IPS-NIHi11 (cell line): ENCODE measurements at regions not wholly inside any gene's neighbourhood (a gene's known extent, or its start where the extent isn't known, plus 50 kb on each side); places are given as distances from the start of the nearest gene placed in this dataset.
A peak's percentile ranks its signal among the peaks of the same experiment; 100 is the strongest.

Experiments
- DNase-seq: peaks from one replicate; pipeline ENCODE4 v3.0.0; 2012; ENCODE audit warnings: mixed read lengths, low spot score

GRCh38 chr2:75807992-75808391 lies 97.3 kb upstream of the GCFC2 start:
- DNase-seq: no peak

DNA sequence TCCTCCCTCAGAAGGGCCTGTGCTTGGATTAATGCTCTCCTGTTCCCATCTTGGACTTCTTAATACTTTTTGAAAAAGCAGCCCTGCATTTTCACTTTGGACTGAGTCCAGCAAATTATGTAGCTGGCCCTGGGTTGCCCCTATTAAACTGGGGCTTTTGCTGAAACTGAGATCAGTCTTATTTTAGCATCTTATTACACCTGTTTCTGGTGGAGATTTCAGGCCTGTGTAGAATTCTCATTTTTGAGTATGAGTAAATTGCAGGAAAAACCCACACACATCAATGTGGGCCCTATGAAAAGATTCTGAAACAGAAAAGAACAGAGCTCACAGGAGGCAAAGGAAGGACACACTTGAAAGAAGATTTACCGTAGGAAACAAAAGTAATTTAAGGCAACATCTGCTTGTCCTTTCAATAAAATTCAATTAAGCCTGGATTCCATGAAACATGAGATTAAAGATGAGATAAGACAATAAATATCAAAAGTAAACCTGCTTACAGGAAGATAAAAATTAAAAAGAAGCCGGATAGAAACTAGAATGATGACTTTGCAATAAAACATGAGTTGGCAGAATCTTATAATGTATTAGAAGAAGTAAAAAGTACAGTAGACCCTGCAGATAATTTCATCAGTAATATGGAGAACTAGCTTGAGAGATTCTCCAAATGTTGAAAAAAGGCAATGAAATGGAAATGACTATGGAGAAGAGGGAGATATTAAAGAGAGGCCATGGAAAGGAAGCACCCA lies 90.7 kb upstream of the GCFC2 start:
- DNase-seq: no peak

DNA sequence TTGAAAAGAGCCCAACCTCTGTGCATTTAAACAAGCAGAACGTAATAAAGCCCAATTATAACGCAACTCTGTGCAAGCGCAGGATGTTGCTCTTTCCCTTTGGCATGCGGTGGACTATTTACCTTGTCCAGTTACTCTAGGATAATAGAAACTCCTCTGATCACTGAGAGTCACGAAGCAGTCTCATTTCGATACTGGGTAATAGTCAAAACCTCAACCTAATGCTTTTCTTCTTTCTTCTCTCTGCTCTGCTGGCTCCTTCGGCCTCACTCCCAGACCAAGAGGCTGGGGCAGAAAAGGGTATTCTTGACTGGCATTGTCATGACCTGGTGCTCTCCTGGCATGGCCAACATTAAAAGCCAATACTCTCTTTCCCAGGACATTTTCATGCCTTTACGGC lies 89.7 kb upstream of the GCFC2 start:
- DNase-seq: no peak

GRCh38 chr2:75799859-75800258 lies 89.1 kb upstream of the GCFC2 start:
- DNase-seq: no peak

DNA sequence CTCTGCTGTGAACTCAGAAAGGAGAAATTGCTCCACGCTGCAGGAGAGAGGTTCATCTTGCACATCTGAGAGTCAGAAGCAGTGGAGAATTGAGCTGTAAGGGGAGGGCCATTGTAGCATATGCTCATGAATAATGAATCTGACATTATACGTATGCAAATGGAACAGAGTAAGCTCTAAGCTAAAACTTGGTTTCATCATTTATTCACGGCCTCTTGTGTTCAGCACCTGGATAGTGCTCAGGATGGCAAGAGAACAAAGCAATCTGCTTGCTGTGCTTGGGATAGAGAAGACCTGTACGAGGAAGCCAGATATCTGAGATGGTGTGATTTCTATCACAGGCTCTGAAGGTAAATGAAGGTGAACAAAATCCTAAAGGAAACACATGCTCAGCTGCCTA lies 87.9 kb upstream of the GCFC2 start:
- no peak for DNase-seq

GRCh38 chr2:75792996-75793395 lies 82.3 kb upstream of the GCFC2 start:
- no peak for DNase-seq

- no peak for DNase-seq
Measured at GRCh38 chr2:75792146-75792545, 81.4 kb upstream of the GCFC2 start.

- no peak for DNase-seq
Measured at GRCh38 chr2:75790814-75791467, 80.2 kb upstream of the GCFC2 start.

DNA sequence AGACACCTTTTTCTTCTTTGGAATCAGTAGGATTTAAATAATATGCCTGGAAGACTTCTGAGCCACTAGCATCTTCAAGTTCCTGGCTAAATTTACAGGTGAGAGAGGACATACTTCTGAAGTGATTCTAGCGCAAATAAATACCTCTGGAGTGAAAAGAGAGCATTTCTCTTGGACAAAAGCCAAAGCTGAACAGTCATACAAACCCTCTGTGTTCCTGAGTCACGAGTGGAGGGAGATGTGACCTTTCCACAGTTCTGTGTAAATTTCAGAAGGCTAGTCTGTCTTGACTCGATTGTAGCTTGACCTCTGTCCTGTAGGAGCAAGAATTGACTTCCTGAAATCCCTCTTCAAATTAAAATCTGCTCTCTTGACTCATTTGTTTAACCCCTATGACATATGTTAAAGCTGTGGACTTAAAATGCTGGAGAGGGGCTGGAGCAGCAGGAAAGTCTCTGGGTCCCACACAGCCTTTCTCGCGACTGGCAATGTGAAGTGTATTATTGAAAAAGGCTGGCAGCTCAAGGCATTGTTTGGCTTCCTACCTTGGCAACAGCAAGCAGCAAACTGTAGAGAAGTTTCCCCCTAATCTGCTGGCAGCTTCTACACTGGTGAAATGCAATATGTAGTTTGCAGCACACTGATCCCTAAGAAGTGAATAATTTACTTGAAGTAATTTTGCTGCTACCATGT lies 79.6 kb upstream of the GCFC2 start:
- no peak for DNase-seq

DNA sequence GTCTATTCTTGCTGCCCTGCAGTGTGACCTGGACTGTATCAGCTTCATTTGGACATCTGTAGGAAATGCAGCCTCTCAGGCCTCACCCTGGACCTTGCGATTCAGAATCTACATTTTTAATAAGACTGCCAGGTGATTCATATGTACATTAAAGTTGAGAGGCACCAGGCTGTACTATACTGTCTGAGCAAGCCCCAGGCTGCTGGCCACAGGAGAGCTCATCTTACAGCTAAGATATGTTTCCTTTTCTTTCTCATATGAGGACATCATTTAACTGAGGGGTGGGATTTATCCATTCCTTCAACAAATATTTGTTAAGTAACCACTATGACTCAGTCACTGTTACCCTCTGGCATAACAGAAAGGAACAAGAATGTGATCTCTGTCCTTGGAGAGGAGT lies 78.2 kb upstream of the GCFC2 start:
- DNase-seq: no peak

DNA sequence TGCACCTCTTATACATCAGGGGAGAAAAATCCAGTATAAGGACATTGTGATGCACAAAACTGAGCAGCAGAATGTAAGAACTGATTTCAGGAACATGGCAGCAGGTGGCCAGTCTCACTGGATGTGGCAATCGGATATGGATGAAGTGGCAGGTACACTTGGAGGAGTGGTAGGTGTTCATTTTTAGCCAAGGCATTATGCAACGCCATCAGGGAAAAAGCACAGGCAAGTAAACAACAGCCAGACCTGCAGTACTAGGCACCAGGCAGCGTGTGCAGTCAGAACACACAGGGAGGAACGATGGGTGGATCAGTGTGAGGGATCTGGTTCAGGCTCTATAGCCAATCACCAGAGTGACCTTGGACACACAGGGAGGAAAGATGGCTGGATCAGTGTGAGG lies 77.4 kb upstream of the GCFC2 start:
- no peak for DNase-seq

DNA sequence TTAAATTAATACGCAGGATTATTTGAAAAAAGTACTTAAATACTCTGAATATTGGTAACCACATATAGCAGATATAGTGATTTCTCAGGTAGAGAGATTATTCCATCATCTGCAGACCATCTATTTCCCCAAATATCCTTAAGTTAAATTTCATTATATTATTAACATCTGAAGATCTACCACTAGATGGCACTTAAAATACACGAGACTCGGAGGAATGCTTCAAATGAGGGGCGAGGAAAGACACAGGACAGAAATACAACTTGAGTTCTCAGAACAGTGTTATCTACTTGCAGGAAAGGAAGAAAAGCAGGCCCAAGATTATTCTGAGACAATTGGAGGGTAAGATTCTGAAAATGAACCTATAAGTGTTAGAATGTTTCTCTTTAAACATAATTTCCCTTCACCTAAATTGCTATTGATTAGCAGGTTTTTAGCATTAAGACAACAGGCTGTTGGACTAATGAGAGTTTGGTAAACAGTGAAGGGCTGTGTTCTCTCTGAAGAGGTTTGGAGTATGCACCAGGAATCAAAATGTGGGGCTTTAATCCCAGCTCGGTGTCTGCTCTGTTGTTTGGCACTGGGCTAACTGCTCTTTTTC lies 76.9 kb upstream of the GCFC2 start:
- peak; percentile 32 for DNase-seq

DNA sequence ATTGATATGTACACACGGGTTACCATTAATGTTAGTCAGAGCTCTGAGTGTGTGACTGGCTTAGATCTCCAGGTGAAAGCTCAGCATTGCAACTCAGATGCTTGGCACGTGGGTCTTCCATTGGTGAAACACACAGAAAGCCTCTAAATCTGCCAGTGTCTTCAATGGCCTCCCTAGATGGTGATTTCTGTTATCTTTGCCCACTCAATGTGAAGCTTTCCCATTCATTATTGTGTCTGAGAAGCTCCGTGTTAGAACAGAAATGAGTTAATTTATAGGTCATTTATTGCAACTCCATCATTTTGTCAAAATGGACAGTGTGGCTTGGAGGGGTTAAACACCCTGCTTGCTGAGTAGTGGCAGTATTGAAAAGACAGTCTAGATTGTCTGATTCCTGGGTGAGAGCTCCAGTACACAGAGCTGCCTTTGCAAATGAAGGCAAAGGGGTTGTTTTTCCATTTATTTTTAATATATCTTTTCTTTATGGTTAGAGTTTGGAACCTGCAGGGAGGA lies 64.7 kb upstream of the GCFC2 start:
- DNase-seq: no peak

GRCh38 chr2:75772908-75773630 lies 62.4 kb upstream of the GCFC2 start:
- peak; percentile 31 for DNase-seq

DNA sequence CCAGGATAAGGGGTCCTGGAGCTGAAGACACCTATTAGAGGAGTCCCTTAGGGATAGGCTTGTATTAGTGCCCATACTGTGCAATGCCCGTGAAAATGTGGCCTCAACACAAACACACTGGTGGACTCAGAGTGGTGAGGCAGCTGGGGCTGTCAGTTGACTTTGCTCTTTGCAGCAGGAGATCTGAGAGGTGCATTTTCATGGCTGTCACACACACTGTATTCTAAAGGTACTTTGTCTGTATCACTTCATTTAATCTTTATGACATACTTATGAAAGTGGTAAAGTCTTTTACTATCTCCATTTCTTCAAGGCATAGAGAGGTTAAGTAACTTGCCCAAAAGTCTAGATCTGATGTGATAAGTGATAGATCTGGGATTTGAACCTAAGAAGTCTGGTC lies 55.1 kb upstream of the GCFC2 start:
- DNase-seq: no peak

GRCh38 chr2:75764611-75765010 lies 53.9 kb upstream of the GCFC2 start:
- no peak for DNase-seq
